KMS-11 (cell line): ENCODE measurements at regions not wholly inside any gene's neighbourhood (a gene's known extent, or its start where the extent isn't known, plus 50 kb on each side); places are given as distances from the start of the nearest gene placed in this dataset.

Experiments used
- H2AFZ ChIP-seq: fragments of 200-600 bp; sonication (generic); 2 replicates; pipeline ENCODE4 v1.6.1; 2016; ENCODE audit warnings: antibody characterized with exemption, mixed run types, low read depth
- H3K27ac ChIP-seq: fragments of 200-600 bp; sonication (generic); 2 replicates; pipeline ENCODE4 v1.6.1; 2016; ENCODE audit warnings: mild to moderate bottlenecking, mixed run types
- H3K27me3 ChIP-seq: fragments of 200-600 bp; sonication (generic); 2 replicates; pipeline ENCODE4 v1.6.1; 2017; ENCODE audit warnings: mild to moderate bottlenecking, low read depth, mixed run types, moderate library complexity; ENCODE audit not compliant: insufficient read depth
- H3K36me3 ChIP-seq: fragments of 200-600 bp; sonication (generic); 2 replicates; pipeline ENCODE4 v1.6.1; 2017; ENCODE audit warnings: mild to moderate bottlenecking, mixed run types; ENCODE audit not compliant: insufficient read depth
- H3K4me1 ChIP-seq: fragments of 200-600 bp; sonication (generic); 2 replicates; pipeline ENCODE4 v1.6.1; 2016; ENCODE audit warnings: mild to moderate bottlenecking, low read depth, mixed run types; ENCODE audit not compliant: poor library complexity, severe bottlenecking
- H3K4me2 ChIP-seq: fragments of 200-600 bp; sonication (generic); 2 replicates; pipeline ENCODE4 v1.7.0; 2016; ENCODE audit warnings: mild to moderate bottlenecking, mixed run types
- H3K4me3 ChIP-seq: fragments of 200-600 bp; sonication (generic); IDR thresholded peaks from 2 replicates; pipeline ENCODE4 v1.6.1; 2017; ENCODE audit warnings: low read depth, low read length, mixed read lengths; ENCODE audit not compliant: insufficient read depth
- H3K79me2 ChIP-seq: fragments of 200-600 bp; sonication (generic); 2 replicates; pipeline ENCODE4 v1.6.1; 2016; ENCODE audit warnings: low read depth, mixed run types; ENCODE audit not compliant: insufficient read depth
- H3K9ac ChIP-seq: fragments of 200-600 bp; sonication (generic); 2 replicates; pipeline ENCODE4 v1.6.1; 2016; ENCODE audit warnings: mild to moderate bottlenecking, mixed run types
- H4K20me1 ChIP-seq: fragments of 200-600 bp; sonication (generic); 2 replicates; pipeline ENCODE4 v1.6.1; 2016; ENCODE audit warnings: mild to moderate bottlenecking, mixed run types; ENCODE audit not compliant: insufficient read depth
- CTCF ChIP-seq: fragments of 200-600 bp; sonication (generic); conservative IDR thresholded peaks from 2 replicates; pipeline ENCODE4 v1.6.1; 2017; ENCODE audit warnings: low read depth, mild to moderate bottlenecking, antibody characterized with exemption, low read length, moderate library complexity, mixed read lengths

- Histone ChIP-seq H4K20me1 (no peaks in the 10 kb centered on the region), H3K4me3 (no peak overlapping the region), H3K79me2 (no peaks in the 10 kb centered on the region), H3K4me1 (no peaks in the 10 kb centered on the region), H3K9ac (no peak overlapping the region), H3K27me3 (no peaks in the 10 kb centered on the region), H2AFZ (no peak overlapping the region), H3K27ac (no peak overlapping the region), H3K4me2 (no peak overlapping the region), H3K36me3 (no peaks in the 10 kb centered on the region)
- no peak for TF ChIP-seq CTCF
Observed at GRCh38 chr2:58788402-58788801, 547.3 kb upstream of the FANCL start.

GRCh38 chr2:58770846-58771245 is 529.7 kb upstream of the FANCL start:
- H4K20me1 ChIP-seq: no peaks in the 10 kb centered on the region
- no peak overlapping the region for H3K27ac ChIP-seq
- no peak overlapping the region for H3K9ac ChIP-seq
- no peak for TF ChIP-seq CTCF
- H2AFZ ChIP-seq: no peak overlapping the region
- H3K27me3 ChIP-seq: no peaks in the 10 kb centered on the region
- H3K4me3 ChIP-seq: no peak overlapping the region
- no peaks in the 10 kb centered on the region for H3K79me2 ChIP-seq
- H3K4me2 ChIP-seq: no peak overlapping the region
- no peaks in the 10 kb centered on the region for H3K4me1 ChIP-seq
- no peaks in the 10 kb centered on the region for H3K36me3 ChIP-seq

GRCh38 chr2:58769864-58770234 is 528.7 kb upstream of the FANCL start:
- Histone ChIP-seq H3K4me3 (no peak overlapping the region), H2AFZ (no peak overlapping the region), H3K27me3 (no peaks in the 10 kb centered on the region), H3K4me1 (no peaks in the 10 kb centered on the region), H3K36me3 (no peaks in the 10 kb centered on the region), H3K27ac (no peak overlapping the region), H3K4me2 (no peak overlapping the region), H4K20me1 (no peaks in the 10 kb centered on the region), H3K9ac (no peak overlapping the region), H3K79me2 (no peaks in the 10 kb centered on the region)
- no peak for TF ChIP-seq CTCF

GRCh38 chr2:58769111-58769863 is 528.2 kb upstream of the FANCL start:
- H3K27me3 ChIP-seq: no peaks in the 10 kb centered on the region
- H3K36me3 ChIP-seq: no peaks in the 10 kb centered on the region
- no peaks in the 10 kb centered on the region for H3K4me1 ChIP-seq
- H3K27ac ChIP-seq: no peak overlapping the region
- TF ChIP-seq CTCF: no peak
- no peak overlapping the region for H3K4me2 ChIP-seq
- no peak overlapping the region for H3K4me3 ChIP-seq
- no peaks in the 10 kb centered on the region for H4K20me1 ChIP-seq
- no peak overlapping the region for H3K9ac ChIP-seq
- H2AFZ ChIP-seq: no peak overlapping the region
- H3K79me2 ChIP-seq: no peaks in the 10 kb centered on the region
